WTC11 (cell line): ENCODE measurements at regions not wholly inside any gene's neighbourhood (a gene's known extent, or its start where the extent isn't known, plus 50 kb on each side); places are given as distances from the start of the nearest gene placed in this dataset.
A peak's percentile ranks its signal among the peaks of the same experiment; 100 is the strongest.

Source experiments
- ATAC-seq: fragments of 200-7000 bp; cut with Tn5 transposase; 2 replicates; pipeline ENCODE4 v1.10.0; 2021; ENCODE audit warnings: mild to moderate bottlenecking, moderate library complexity
- CTCF ChIA-PET: fragments of 300-600 bp; sonication (Branson Sonifier 250); formaldehyde crosslinking; loops from one replicate; lab custom pipeline; 2021; ENCODE audit warnings: antibody characterized with exemption; lab: Charles Lee
- POLR2A ChIA-PET: fragments of 350-600 bp; sonication (Branson Sonifier 250); formaldehyde crosslinking; loops from one replicate; lab custom pipeline; 2021; ENCODE audit warnings: antibody characterized with exemption; lab: Charles Lee
- DNase-seq: peaks from one replicate; pipeline ENCODE4 v3.0.0; 2021; ENCODE audit warnings: low spot score
- H3K27ac Mint-ChIP-seq: 2 replicates; pipeline ENCODE4 v1.8.0; 2021; ENCODE audit warnings: mixed read lengths
- H3K27me3 Mint-ChIP-seq: 2 replicates; pipeline ENCODE4 v1.8.0; 2021; ENCODE audit warnings: low read depth, mild to moderate bottlenecking, moderate library complexity, mixed read lengths
- H3K36me3 Mint-ChIP-seq: 2 replicates; pipeline ENCODE4 v1.8.0; 2021; ENCODE audit warnings: mixed read lengths
- H3K4me1 Mint-ChIP-seq: 2 replicates; pipeline ENCODE4 v1.8.0; 2022; ENCODE audit warnings: mixed read lengths
- H3K4me3 Mint-ChIP-seq: 2 replicates; pipeline ENCODE4 v1.8.0; 2021; ENCODE audit warnings: mild to moderate bottlenecking, moderate library complexity, mixed read lengths
- H3K9me3 Mint-ChIP-seq: 2 replicates; pipeline ENCODE4 v1.8.0; 2021; ENCODE audit warnings: mixed read lengths
- E2F1 ChIP-seq: sonication (generic); formaldehyde crosslinking; IDR thresholded peaks from 2 replicates; pipeline ENCODE4 v1.8.0; 2022; ENCODE audit warnings: mild to moderate bottlenecking, missing genetic modification reagents
- ELF4 ChIP-seq: sonication (generic); formaldehyde crosslinking; IDR thresholded peaks from 2 replicates; pipeline ENCODE4 v1.8.1; 2022; ENCODE audit warnings: low read depth, mild to moderate bottlenecking, moderate library complexity, missing genetic modification reagents
- ETV6 ChIP-seq: sonication (generic); formaldehyde crosslinking; IDR thresholded peaks from 2 replicates; pipeline ENCODE4 v1.8.1; 2022; ENCODE audit warnings: mild to moderate bottlenecking, missing genetic modification reagents
- FOXK1 ChIP-seq: sonication (generic); formaldehyde crosslinking; IDR thresholded peaks from 2 replicates; pipeline ENCODE4 v1.8.0; 2022; ENCODE audit warnings: mild to moderate bottlenecking, moderate library complexity, missing genetic modification reagents
- GABPB1 ChIP-seq: sonication (generic); formaldehyde crosslinking; IDR thresholded peaks from 2 replicates; pipeline ENCODE4 v1.8.1; 2023; ENCODE audit warnings: mild to moderate bottlenecking, missing genetic modification reagents
- GTF2I ChIP-seq: fragments of 250-450 bp; sonication (Bioruptor Pico); conservative IDR thresholded peaks from 2 replicates; pipeline ENCODE4 v1.4.0; 2021; ENCODE audit warnings: mild to moderate bottlenecking
- NR2C2 ChIP-seq: sonication (generic); formaldehyde crosslinking; IDR thresholded peaks from 2 replicates; pipeline ENCODE4 v1.8.0; 2022; ENCODE audit warnings: mild to moderate bottlenecking, missing genetic modification reagents
- RORB ChIP-seq: fragments of 250-450 bp; sonication (Bioruptor Pico); IDR thresholded peaks from 2 replicates; pipeline ENCODE4 v1.9.0; 2021; ENCODE audit warnings: mild to moderate bottlenecking
- SOX15 ChIP-seq: fragments of 250-450 bp; sonication (Bioruptor Pico); IDR thresholded peaks from 2 replicates; pipeline ENCODE4 v1.9.0; 2021; ENCODE audit warnings: mild to moderate bottlenecking
- TCF7 ChIP-seq: sonication (generic); formaldehyde crosslinking; IDR thresholded peaks from 2 replicates; pipeline ENCODE4 v1.8.0; 2022; ENCODE audit warnings: mild to moderate bottlenecking, low read depth, missing genetic modification reagents, moderate library complexity
- ZNF121 ChIP-seq: sonication (generic); formaldehyde crosslinking; IDR thresholded peaks from 2 replicates; pipeline ENCODE4 v1.8.0; 2023; ENCODE audit warnings: missing genetic modification reagents
- ZSCAN18 ChIP-seq: fragments of 250-450 bp; sonication (Bioruptor Pico); IDR thresholded peaks from 2 replicates; pipeline ENCODE4 v2.1.2; 2022; ENCODE audit warnings: mild to moderate bottlenecking, moderate library complexity
- TF ChIP-seq, protein P1 (sequence below): sonication (generic); formaldehyde crosslinking; IDR thresholded peaks from 2 replicates; pipeline ENCODE4 v1.8.1; 2023; ENCODE audit warnings: mild to moderate bottlenecking, missing genetic modification reagents
- TF ChIP-seq, protein P2 (sequence below): fragments of 250-450 bp; sonication (Bioruptor Pico); IDR thresholded peaks from 2 replicates; pipeline ENCODE4 v1.8.0; 2021; ENCODE audit warnings: mild to moderate bottlenecking
- TF ChIP-seq, protein P3 (sequence below): sonication (generic); formaldehyde crosslinking; IDR thresholded peaks from 2 replicates; pipeline ENCODE4 v1.8.0; 2022; ENCODE audit warnings: missing genetic modification reagents
- TF ChIP-seq, protein P4 (sequence below): fragments of 250-450 bp; sonication (Bioruptor Pico); conservative IDR thresholded peaks from 2 replicates; pipeline ENCODE4 v1.9.0; 2021; ENCODE audit warnings: mild to moderate bottlenecking
- TF ChIP-seq, protein P5 (sequence below): sonication (generic); formaldehyde crosslinking; IDR thresholded peaks from 2 replicates; pipeline ENCODE4 v1.8.0; 2023; ENCODE audit warnings: missing genetic modification reagents
- TF ChIP-seq, protein P6 (sequence below): sonication (generic); formaldehyde crosslinking; IDR thresholded peaks from 2 replicates; pipeline ENCODE4 v1.8.1; 2023; ENCODE audit warnings: mild to moderate bottlenecking, missing genetic modification reagents, moderate library complexity

- Mint-ChIP-seq H3K27me3 (no peaks in the 10 kb centered on the region), H3K9me3 (no peaks in the 10 kb centered on the region), H3K4me1 (peaks cover 16% of the 10 kb centered on the region), H3K27ac (no peak overlapping the region), H3K4me3 (no peak overlapping the region), H3K36me3 (no peaks in the 10 kb centered on the region)
- POLR2A ChIA-PET, result no interaction called here
- no peak for DNase-seq
- CTCF ChIA-PET, result interaction anchor here (1.0 to 1.8 kb wide), 4 partner anchors 28 to 64 kb away, joined by 3 to 6 read pairs (median 4); no protein-coding TSS in a partner anchor
- TF ChIP-seq, protein P1, sequence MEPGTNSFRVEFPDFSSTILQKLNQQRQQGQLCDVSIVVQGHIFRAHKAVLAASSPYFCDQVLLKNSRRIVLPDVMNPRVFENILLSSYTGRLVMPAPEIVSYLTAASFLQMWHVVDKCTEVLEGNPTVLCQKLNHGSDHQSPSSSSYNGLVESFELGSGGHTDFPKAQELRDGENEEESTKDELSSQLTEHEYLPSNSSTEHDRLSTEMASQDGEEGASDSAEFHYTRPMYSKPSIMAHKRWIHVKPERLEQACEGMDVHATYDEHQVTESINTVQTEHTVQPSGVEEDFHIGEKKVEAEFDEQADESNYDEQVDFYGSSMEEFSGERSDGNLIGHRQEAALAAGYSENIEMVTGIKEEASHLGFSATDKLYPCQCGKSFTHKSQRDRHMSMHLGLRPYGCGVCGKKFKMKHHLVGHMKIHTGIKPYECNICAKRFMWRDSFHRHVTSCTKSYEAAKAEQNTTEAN (CRISPR knock-in tag), result no peak
- TF ChIP-seq, protein P2, sequence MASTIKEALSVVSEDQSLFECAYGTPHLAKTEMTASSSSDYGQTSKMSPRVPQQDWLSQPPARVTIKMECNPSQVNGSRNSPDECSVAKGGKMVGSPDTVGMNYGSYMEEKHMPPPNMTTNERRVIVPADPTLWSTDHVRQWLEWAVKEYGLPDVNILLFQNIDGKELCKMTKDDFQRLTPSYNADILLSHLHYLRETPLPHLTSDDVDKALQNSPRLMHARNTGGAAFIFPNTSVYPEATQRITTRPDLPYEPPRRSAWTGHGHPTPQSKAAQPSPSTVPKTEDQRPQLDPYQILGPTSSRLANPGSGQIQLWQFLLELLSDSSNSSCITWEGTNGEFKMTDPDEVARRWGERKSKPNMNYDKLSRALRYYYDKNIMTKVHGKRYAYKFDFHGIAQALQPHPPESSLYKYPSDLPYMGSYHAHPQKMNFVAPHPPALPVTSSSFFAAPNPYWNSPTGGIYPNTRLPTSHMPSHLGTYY (CRISPR knock-in tag), result no peak
- TF ChIP-seq GABPB1, result no peak
- TF ChIP-seq GTF2I, result no peak
- no peak for TF ChIP-seq FOXK1 (CRISPR knock-in tag)
- TF ChIP-seq, protein P3, sequence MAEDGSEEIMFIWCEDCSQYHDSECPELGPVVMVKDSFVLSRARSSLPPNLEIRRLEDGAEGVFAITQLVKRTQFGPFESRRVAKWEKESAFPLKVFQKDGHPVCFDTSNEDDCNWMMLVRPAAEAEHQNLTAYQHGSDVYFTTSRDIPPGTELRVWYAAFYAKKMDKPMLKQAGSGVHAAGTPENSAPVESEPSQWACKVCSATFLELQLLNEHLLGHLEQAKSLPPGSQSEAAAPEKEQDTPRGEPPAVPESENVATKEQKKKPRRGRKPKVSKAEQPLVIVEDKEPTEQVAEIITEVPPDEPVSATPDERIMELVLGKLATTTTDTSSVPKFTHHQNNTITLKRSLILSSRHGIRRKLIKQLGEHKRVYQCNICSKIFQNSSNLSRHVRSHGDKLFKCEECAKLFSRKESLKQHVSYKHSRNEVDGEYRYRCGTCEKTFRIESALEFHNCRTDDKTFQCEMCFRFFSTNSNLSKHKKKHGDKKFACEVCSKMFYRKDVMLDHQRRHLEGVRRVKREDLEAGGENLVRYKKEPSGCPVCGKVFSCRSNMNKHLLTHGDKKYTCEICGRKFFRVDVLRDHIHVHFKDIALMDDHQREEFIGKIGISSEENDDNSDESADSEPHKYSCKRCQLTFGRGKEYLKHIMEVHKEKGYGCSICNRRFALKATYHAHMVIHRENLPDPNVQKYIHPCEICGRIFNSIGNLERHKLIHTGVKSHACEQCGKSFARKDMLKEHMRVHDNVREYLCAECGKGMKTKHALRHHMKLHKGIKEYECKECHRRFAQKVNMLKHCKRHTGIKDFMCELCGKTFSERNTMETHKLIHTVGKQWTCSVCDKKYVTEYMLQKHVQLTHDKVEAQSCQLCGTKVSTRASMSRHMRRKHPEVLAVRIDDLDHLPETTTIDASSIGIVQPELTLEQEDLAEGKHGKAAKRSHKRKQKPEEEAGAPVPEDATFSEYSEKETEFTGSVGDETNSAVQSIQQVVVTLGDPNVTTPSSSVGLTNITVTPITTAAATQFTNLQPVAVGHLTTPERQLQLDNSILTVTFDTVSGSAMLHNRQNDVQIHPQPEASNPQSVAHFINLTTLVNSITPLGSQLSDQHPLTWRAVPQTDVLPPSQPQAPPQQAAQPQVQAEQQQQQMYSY (CRISPR knock-in tag), result no peak
- peak; percentile 81 for ATAC-seq
Observed at GRCh38 chrX:109826954-109827708, 94.1 kb upstream of the ACSL4 start.

GRCh38 chrX:109827772-109828171, 94.7 kb upstream of the ACSL4 start:
- H3K27me3 Mint-ChIP-seq, result no peaks in the 10 kb centered on the region
- no peak overlapping the region for H3K27ac Mint-ChIP-seq
- POLR2A ChIA-PET, result no interaction called here
- H3K36me3 Mint-ChIP-seq, result no peaks in the 10 kb centered on the region
- no peak for ATAC-seq
- CTCF ChIA-PET, result interaction anchor here (1.0 to 1.3 kb wide), 3 partner anchors 27 to 63 kb away, joined by 3 to 6 read pairs (median 3); no protein-coding TSS in a partner anchor
- no peaks in the 10 kb centered on the region for H3K9me3 Mint-ChIP-seq
- TF ChIP-seq RORB (CRISPR knock-in tag) (no peak), ZNF121 (CRISPR knock-in tag) (0 out of 2 replicates have a peak, but pooled peaks have one; percentile 20)
- no peak overlapping the region for H3K4me3 Mint-ChIP-seq
- peaks cover 13% of the 10 kb centered on the region for H3K4me1 Mint-ChIP-seq
- DNase-seq, result no peak

DNA sequence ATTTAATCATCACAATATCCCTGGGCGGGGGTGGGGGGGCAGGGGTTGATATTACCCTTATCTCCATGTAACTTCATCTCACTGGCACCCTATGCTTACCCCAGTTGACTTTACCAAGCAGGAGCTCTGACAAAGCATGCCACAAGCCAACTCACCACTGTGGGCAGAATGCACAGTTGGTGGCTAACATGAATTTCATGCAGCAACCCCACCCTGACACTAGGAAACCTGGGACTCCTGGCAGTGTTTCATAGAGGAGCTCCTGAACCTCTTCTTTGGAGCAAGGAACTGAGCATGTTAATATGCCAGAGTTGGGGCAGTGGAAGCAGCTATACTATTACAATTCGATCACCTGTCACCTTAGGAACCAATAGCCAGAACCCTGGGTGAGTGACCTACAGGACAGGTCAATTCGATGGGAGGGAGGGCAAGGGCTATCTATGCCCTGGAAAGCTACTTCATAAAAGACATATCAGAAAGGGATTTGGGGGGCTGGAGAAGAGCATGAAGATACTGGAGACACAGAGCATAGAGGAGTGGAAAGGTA, 97.2 kb upstream of the ACSL4 start:
- no peak overlapping the region for H3K4me3 Mint-ChIP-seq
- no peaks in the 10 kb centered on the region for H3K9me3 Mint-ChIP-seq
- ChIA-PET POLR2A (no interaction called here), CTCF (no interaction called here)
- H3K27ac Mint-ChIP-seq, result no peak overlapping the region
- H3K4me1 Mint-ChIP-seq, result peaks cover 8% of the 10 kb centered on the region
- H3K36me3 Mint-ChIP-seq, result no peaks in the 10 kb centered on the region
- H3K27me3 Mint-ChIP-seq, result no peaks in the 10 kb centered on the region
- DNase-seq (no peak), ATAC-seq (no peak)
- no peak for TF ChIP-seq ETV6 (CRISPR knock-in tag)
- TF ChIP-seq NR2C2 (CRISPR knock-in tag), result no peak
- no peak for TF ChIP-seq TCF7 (CRISPR knock-in tag)
- TF ChIP-seq, protein P4, sequence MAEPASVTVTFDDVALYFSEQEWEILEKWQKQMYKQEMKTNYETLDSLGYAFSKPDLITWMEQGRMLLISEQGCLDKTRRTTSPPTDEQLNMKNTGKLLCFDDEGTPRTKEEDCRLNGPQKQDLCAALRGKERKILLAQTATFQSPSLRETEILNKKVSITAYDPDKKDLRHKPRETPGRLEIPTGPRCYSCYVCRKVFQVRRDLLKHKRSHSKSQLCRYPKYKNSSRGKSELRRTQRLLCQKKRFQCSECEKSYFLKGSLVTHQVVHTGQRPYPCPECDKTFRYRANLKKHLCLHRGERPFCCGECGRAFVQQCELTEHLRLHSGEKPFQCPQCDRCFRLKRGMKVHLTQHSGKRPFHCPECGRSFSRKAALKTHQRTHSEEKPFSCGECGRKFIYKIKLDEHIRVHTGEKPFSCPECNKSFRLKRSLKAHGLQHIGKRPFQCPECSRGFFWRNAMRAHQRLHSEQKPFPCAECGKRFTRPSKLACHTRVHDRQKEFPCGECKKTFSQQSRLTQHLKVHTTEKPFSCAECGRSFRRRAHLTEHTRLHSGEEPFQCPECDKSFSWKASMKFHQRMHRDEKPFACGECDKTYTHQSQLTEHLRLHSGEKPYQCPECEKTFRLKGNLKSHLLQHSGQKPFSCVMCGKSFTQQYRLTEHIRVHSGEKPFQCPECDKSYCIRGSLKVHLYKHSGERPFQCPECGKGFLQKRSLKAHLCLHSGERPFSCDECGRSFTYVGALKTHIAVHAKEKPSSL (CRISPR knock-in tag), result no peak
- no peak for TF ChIP-seq ELF4
- TF ChIP-seq E2F1 (CRISPR knock-in tag), result no peak
- TF ChIP-seq, protein P5, sequence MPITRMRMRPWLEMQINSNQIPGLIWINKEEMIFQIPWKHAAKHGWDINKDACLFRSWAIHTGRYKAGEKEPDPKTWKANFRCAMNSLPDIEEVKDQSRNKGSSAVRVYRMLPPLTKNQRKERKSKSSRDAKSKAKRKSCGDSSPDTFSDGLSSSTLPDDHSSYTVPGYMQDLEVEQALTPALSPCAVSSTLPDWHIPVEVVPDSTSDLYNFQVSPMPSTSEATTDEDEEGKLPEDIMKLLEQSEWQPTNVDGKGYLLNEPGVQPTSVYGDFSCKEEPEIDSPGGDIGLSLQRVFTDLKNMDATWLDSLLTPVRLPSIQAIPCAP (CRISPR knock-in tag), result no peak
- TF ChIP-seq SOX15, result no peak
- TF ChIP-seq, protein P6, sequence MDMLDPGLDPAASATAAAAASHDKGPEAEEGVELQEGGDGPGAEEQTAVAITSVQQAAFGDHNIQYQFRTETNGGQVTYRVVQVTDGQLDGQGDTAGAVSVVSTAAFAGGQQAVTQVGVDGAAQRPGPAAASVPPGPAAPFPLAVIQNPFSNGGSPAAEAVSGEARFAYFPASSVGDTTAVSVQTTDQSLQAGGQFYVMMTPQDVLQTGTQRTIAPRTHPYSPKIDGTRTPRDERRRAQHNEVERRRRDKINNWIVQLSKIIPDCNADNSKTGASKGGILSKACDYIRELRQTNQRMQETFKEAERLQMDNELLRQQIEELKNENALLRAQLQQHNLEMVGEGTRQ, result no peak
- TF ChIP-seq ZSCAN18, result no peak
